SK-N-MC (cell line): ENCODE measurements at regions not wholly inside any gene's neighbourhood (a gene's known extent, or its start where the extent isn't known, plus 50 kb on each side); places are given as distances from the start of the nearest gene placed in this dataset.
"Not testable (repeated sequence)": the region's sequence is repeated elsewhere in the genome, so short reads cannot be mapped to it uniquely, and the experiment has no call there.

ENCODE experiments used
- DNase-seq: peaks from one replicate; pipeline ENCODE4 v3.0.0-alpha.2; 2011; ENCODE audit warnings: low read depth, low spot score
- H3K27ac ChIP-seq: fragments of 200-600 bp; sonication (generic); 2 replicates; pipeline ENCODE4 v1.5.1; 2016; ENCODE audit warnings: mixed run types
- H3K36me3 ChIP-seq: fragments of 200-600 bp; sonication (generic); 2 replicates; pipeline ENCODE4 v1.6.1; 2017; ENCODE audit warnings: antibody characterized with exemption, low read length, mixed read lengths; ENCODE audit not compliant: insufficient read depth
- H3K4me3 ChIP-seq: fragments of 200-600 bp; sonication (generic); 2 replicates; pipeline ENCODE4 v1.5.1; 2016
- H3K9ac ChIP-seq: fragments of 200-600 bp; sonication (generic); 2 replicates; pipeline ENCODE4 v1.8.0; 2017; ENCODE audit warnings: mixed run types, mixed read lengths; ENCODE audit not compliant: insufficient read length
- H3K9me3 ChIP-seq: fragments of 200-600 bp; sonication (generic); 2 replicates; pipeline ENCODE4 v1.6.1; 2017; ENCODE audit warnings: low read depth, mild to moderate bottlenecking, antibody characterized with exemption, low read length, moderate library complexity, mixed read lengths
- EZH2 ChIP-seq: fragments of 200-600 bp; sonication (generic); IDR thresholded peaks from one replicate; pipeline ENCODE4 v1.6.1; 2017; ENCODE audit warnings: antibody characterized with exemption
- FOXP2 ChIP-seq: optimal IDR thresholded peaks from 2 replicates; pipeline ENCODE3; 2011; ENCODE audit warnings: mild to moderate bottlenecking, moderate library complexity; ENCODE audit not compliant: insufficient read depth; ENCODE audit errors: extremely low read length, control extremely low read depth
- POLR2AphosphoS5 ChIP-seq: IDR thresholded peaks from 2 replicates; pipeline ENCODE4 v1.6.1; 2012; ENCODE audit warnings: mild to moderate bottlenecking, low read depth, low read length, borderline replicate concordance

GRCh38 chr2:37753758-37754157 lies 82.3 kb upstream of the CDC42EP3 start:
- H3K9me3 ChIP-seq: no peaks in the 10 kb centered on the region
- no peak overlapping the region for H3K9ac ChIP-seq
- no peak for DNase-seq
- no peak overlapping the region for H3K27ac ChIP-seq
- no peak overlapping the region for H3K4me3 ChIP-seq
- no peak for TF ChIP-seq EZH2
- no peak for TF ChIP-seq POLR2AphosphoS5
- TF ChIP-seq FOXP2: no peak
- H3K36me3 ChIP-seq: no peaks in the 10 kb centered on the region

GRCh38 chr2:37755961-37756559 lies 84.6 kb upstream of the CDC42EP3 start:
- not testable (repeated sequence) for H3K9ac ChIP-seq, H3K4me3 ChIP-seq, H3K9me3 ChIP-seq, H3K36me3 ChIP-seq, H3K27ac ChIP-seq, DNase-seq

- DNase-seq, H3K9ac ChIP-seq, H3K9me3 ChIP-seq, H3K4me3 ChIP-seq, H3K36me3 ChIP-seq, H3K27ac ChIP-seq: not testable (repeated sequence)
Observed at GRCh38 chr2:37757456-37757855, 86.0 kb upstream of the CDC42EP3 start.

- H3K9me3 ChIP-seq, H3K9ac ChIP-seq, H3K36me3 ChIP-seq, H3K27ac ChIP-seq, H3K4me3 ChIP-seq, DNase-seq: not testable (repeated sequence)
Observed at GRCh38 chr2:37758141-37758601, 86.7 kb upstream of the CDC42EP3 start.

GRCh38 chr2:37759989-37760388 lies 88.5 kb upstream of the CDC42EP3 start:
- H3K27ac ChIP-seq, DNase-seq, H3K36me3 ChIP-seq, H3K9ac ChIP-seq, H3K9me3 ChIP-seq, H3K4me3 ChIP-seq: not testable (repeated sequence)

- no peak overlapping the region for H3K9ac ChIP-seq
- TF ChIP-seq EZH2 (no peak), POLR2AphosphoS5 (no peak), FOXP2 (no peak)
- DNase-seq: no peak
- no peak overlapping the region for H3K4me3 ChIP-seq
- no peaks in the 10 kb centered on the region for H3K36me3 ChIP-seq
- no peak overlapping the region for H3K27ac ChIP-seq
- no peaks in the 10 kb centered on the region for H3K9me3 ChIP-seq
Observed at GRCh38 chr2:37760471-37760870, 89.0 kb upstream of the CDC42EP3 start.

- not testable (repeated sequence) for H3K27ac ChIP-seq, H3K4me3 ChIP-seq, H3K9me3 ChIP-seq, DNase-seq, H3K36me3 ChIP-seq, H3K9ac ChIP-seq
Observed at GRCh38 chr2:37762281-37762680, 90.8 kb upstream of the CDC42EP3 start.

GRCh38 chr2:37764739-37765138 lies 93.3 kb upstream of the CDC42EP3 start:
- Histone ChIP-seq H3K36me3 (no peaks in the 10 kb centered on the region), H3K9ac (no peak overlapping the region), H3K4me3 (no peak overlapping the region), H3K9me3 (no peaks in the 10 kb centered on the region), H3K27ac (no peak overlapping the region)
- no peak for DNase-seq
- TF ChIP-seq EZH2 (no peak), FOXP2 (no peak), POLR2AphosphoS5 (no peak)

GRCh38 chr2:37766106-37766505 lies 94.7 kb upstream of the CDC42EP3 start:
- TF ChIP-seq POLR2AphosphoS5 (no peak), FOXP2 (no peak), EZH2 (no peak)
- no peak for DNase-seq
- no peak overlapping the region for H3K27ac ChIP-seq
- no peaks in the 10 kb centered on the region for H3K36me3 ChIP-seq
- no peaks in the 10 kb centered on the region for H3K9me3 ChIP-seq
- H3K9ac ChIP-seq: no peak overlapping the region
- H3K4me3 ChIP-seq: no peak overlapping the region

- no peak overlapping the region for H3K9ac ChIP-seq
- no peak overlapping the region for H3K4me3 ChIP-seq
- H3K9me3 ChIP-seq: no peaks in the 10 kb centered on the region
- DNase-seq: no peak
- no peak overlapping the region for H3K27ac ChIP-seq
- TF ChIP-seq POLR2AphosphoS5 (no peak), EZH2 (no peak), FOXP2 (no peak)
- no peaks in the 10 kb centered on the region for H3K36me3 ChIP-seq
Observed at GRCh38 chr2:37767046-37767445, 95.6 kb upstream of the CDC42EP3 start.
